Anterior cingulate cortex (tissue), 58 donors: ENCODE measurements at regions not wholly inside any gene's neighbourhood (a gene's known extent, or its start where the extent isn't known, plus 50 kb on each side); places are given as distances from the start of the nearest gene placed in this dataset.
A peak's percentile ranks its signal among the peaks of the same experiment; 100 is the strongest.

Experiments
- DNase-seq, 58 donors: peaks; one replicate each; lab custom pipeline; 2025; lab: John Stamatoyannopoulos, UW

GRCh38 chrY:8390310-8390709 lies 947.0 kb upstream of the TSPY4 start:
- DNase-seq: no peak

GRCh38 chrY:8393246-8393645 lies 944.0 kb upstream of the TSPY4 start:
- DNase-seq: no peak

- DNase-seq: no peak
Observed at GRCh38 chrY:8422906-8423305, 914.4 kb upstream of the TSPY4 start.

- DNase-seq: no peak
Observed at GRCh38 chrY:8426433-8426832, 910.8 kb upstream of the TSPY4 start.

- DNase-seq: no peak
Observed at GRCh38 chrY:8437510-8437909, 899.8 kb upstream of the TSPY4 start.

GRCh38 chrY:8442097-8442496 lies 895.2 kb upstream of the TSPY4 start:
- DNase-seq: no peak

- no peak for DNase-seq
Observed at GRCh38 chrY:8452963-8453362, 884.3 kb upstream of the TSPY4 start.

GRCh38 chrY:8466813-8467212 lies 870.5 kb upstream of the TSPY4 start:
- DNase-seq: no peak

GRCh38 chrY:8470249-8470648 lies 867.0 kb upstream of the TSPY4 start:
- no peak for DNase-seq

GRCh38 chrY:8479141-8479540 lies 858.1 kb upstream of the TSPY4 start:
- DNase-seq: no peak

- DNase-seq: no peak
Observed at GRCh38 chrY:8488955-8489354, 848.3 kb upstream of the TSPY4 start.

- no peak for DNase-seq
Observed at GRCh38 chrY:8489880-8490630, 847.2 kb upstream of the TSPY4 start.

- DNase-seq: no peak
Observed at GRCh38 chrY:8494396-8494795, 842.9 kb upstream of the TSPY4 start.

- DNase-seq: no peak
Observed at GRCh38 chrY:8495243-8495642, 842.0 kb upstream of the TSPY4 start.

GRCh38 chrY:8500888-8501287 lies 836.4 kb upstream of the TSPY4 start:
- no peak for DNase-seq

- DNase-seq: no peak
Observed at GRCh38 chrY:8533468-8533867, 803.8 kb upstream of the TSPY4 start.

GRCh38 chrY:8535704-8536103 lies 801.6 kb upstream of the TSPY4 start:
- DNase-seq: peak in 2 of 58 donors; percentile 0

- DNase-seq: no peak
Observed at GRCh38 chrY:8536277-8536676, 801.0 kb upstream of the TSPY4 start.

- peak in 1 of 58 donors; percentile 0 for DNase-seq
Observed at GRCh38 chrY:8541306-8541705, 796.0 kb upstream of the TSPY4 start.

- no peak for DNase-seq
Observed at GRCh38 chrY:8544715-8545114, 792.5 kb upstream of the TSPY4 start.

- DNase-seq: no peak
Observed at GRCh38 chrY:8547931-8548330, 789.3 kb upstream of the TSPY4 start.

- peak in 1 of 58 donors; percentile 0 for DNase-seq
Observed at GRCh38 chrY:8551323-8551722, 785.9 kb upstream of the TSPY4 start.
